SU-DHL-6 (cell line): ENCODE measurements at regions not wholly inside any gene's neighbourhood (a gene's known extent, or its start where the extent isn't known, plus 50 kb on each side); places are given as distances from the start of the nearest gene placed in this dataset.

ENCODE experiments used
- H2AFZ ChIP-seq: fragments of 200-600 bp; sonication (generic); 2 replicates; pipeline ENCODE4 v1.6.1; 2014; ENCODE audit warnings: low read depth, mild to moderate bottlenecking, moderate library complexity, mixed read lengths, antibody characterized with exemption, low read length; ENCODE audit not compliant: severe bottlenecking
- H3F3A ChIP-seq: fragments of 200-600 bp; shearing (Covaris generic); 2 replicates; pipeline ENCODE4 v1.6.0; 2016; ENCODE audit warnings: antibody characterized with exemption, mild to moderate bottlenecking; ENCODE audit not compliant: insufficient read depth
- H3K27ac ChIP-seq: fragments of 200-600 bp; sonication (generic); 2 replicates; pipeline ENCODE4 v1.5.1; 2016; ENCODE audit warnings: low read depth, mild to moderate bottlenecking, low read length, moderate library complexity, mixed read lengths
- H3K27me3 ChIP-seq: fragments of 200-600 bp; sonication (generic), shearing (Covaris generic); 2 replicates; pipeline ENCODE4 v1.6.0; 2014; ENCODE audit warnings: mild to moderate bottlenecking, low read length
- H3K36me3 ChIP-seq: fragments of 200-600 bp; sonication (generic); 2 replicates; pipeline ENCODE4 v1.6.1; 2014; ENCODE audit warnings: mild to moderate bottlenecking, low read length, mixed read lengths
- H3K4me2 ChIP-seq: fragments of 300-600, 200-600 bp; shearing (Covaris generic), sonication (generic); 2 replicates; pipeline ENCODE4 v1.6.0; 2014; ENCODE audit warnings: low read length, low read depth, mild to moderate bottlenecking; ENCODE audit not compliant: poor library complexity, severe bottlenecking
- H3K4me3 ChIP-seq: fragments of 200-600 bp; sonication (generic); 2 replicates; pipeline ENCODE4 v1.5.1; 2014; ENCODE audit warnings: antibody characterized with exemption, low read length, mild to moderate bottlenecking, mixed read lengths; ENCODE audit not compliant: insufficient read depth, poor library complexity, severe bottlenecking
- H3K79me2 ChIP-seq: fragments of 200-600 bp; sonication (generic); 2 replicates; pipeline ENCODE4 v1.6.1; 2014; ENCODE audit warnings: mild to moderate bottlenecking, low read length, moderate library complexity; ENCODE audit not compliant: insufficient read depth
- H3K9ac ChIP-seq: fragments of 200-600 bp; sonication (generic); 2 replicates; pipeline ENCODE4 v1.7.0; 2014; ENCODE audit warnings: mild to moderate bottlenecking, low read length
- H3K9me2 ChIP-seq: fragments of 200-600 bp; sonication (generic); replicated peaks from 2 replicates; pipeline ENCODE4 v1.6.1; 2014; ENCODE audit warnings: low read length; ENCODE audit not compliant: insufficient read depth
- H3K9me3 ChIP-seq: fragments of 200-600 bp; sonication (generic); 2 replicates; pipeline ENCODE4 v1.6.1; 2014; ENCODE audit warnings: low read length, mixed read lengths; ENCODE audit not compliant: insufficient read depth
- H4K20me1 ChIP-seq: fragments of 200-600 bp; sonication (generic); 2 replicates; pipeline ENCODE4 v1.6.1; 2014; ENCODE audit warnings: low read depth, mild to moderate bottlenecking, antibody characterized with exemption, low read length, moderate library complexity, mixed read lengths
- EZH2phosphoT487 ChIP-seq: fragments of 200-600 bp; sonication (generic), shearing (Covaris generic); conservative IDR thresholded peaks from 2 replicates; pipeline ENCODE4 v1.6.1; 2018; ENCODE audit warnings: mild to moderate bottlenecking, antibody characterized with exemption, low read length, moderate library complexity, mixed read lengths
- TF ChIP-seq, protein P1 (sequence below): fragments of 200-600 bp; sonication (generic); IDR thresholded peaks from one replicate; pipeline ENCODE4 v1.5.1; 2017; ENCODE audit warnings: antibody characterized with exemption, mild to moderate bottlenecking, low read length, moderate library complexity; ENCODE audit not compliant: insufficient read depth, poor library complexity, severe bottlenecking

- Histone ChIP-seq H3K9me3 (no peaks in the 10 kb centered on the region), H4K20me1 (no peaks in the 10 kb centered on the region), H3K9ac (no peak overlapping the region), H3K27me3 (no peaks in the 10 kb centered on the region), H2AFZ (no peak overlapping the region), H3K36me3 (no peaks in the 10 kb centered on the region), H3K79me2 (no peaks in the 10 kb centered on the region), H3F3A (no peaks in the 10 kb centered on the region), H3K4me2 (no peak overlapping the region), H3K4me3 (no peak overlapping the region), H3K9me2 (no peaks in the 10 kb centered on the region), H3K27ac (no peak overlapping the region)
- no peak for TF ChIP-seq EZH2phosphoT487
- TF ChIP-seq, protein P1, sequence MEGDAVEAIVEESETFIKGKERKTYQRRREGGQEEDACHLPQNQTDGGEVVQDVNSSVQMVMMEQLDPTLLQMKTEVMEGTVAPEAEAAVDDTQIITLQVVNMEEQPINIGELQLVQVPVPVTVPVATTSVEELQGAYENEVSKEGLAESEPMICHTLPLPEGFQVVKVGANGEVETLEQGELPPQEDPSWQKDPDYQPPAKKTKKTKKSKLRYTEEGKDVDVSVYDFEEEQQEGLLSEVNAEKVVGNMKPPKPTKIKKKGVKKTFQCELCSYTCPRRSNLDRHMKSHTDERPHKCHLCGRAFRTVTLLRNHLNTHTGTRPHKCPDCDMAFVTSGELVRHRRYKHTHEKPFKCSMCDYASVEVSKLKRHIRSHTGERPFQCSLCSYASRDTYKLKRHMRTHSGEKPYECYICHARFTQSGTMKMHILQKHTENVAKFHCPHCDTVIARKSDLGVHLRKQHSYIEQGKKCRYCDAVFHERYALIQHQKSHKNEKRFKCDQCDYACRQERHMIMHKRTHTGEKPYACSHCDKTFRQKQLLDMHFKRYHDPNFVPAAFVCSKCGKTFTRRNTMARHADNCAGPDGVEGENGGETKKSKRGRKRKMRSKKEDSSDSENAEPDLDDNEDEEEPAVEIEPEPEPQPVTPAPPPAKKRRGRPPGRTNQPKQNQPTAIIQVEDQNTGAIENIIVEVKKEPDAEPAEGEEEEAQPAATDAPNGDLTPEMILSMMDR: peak; percentile 62
These were observed 269.8 kb downstream of the S1PR1 start for GRCh38 chr1:101506541-101507164.

DNA sequence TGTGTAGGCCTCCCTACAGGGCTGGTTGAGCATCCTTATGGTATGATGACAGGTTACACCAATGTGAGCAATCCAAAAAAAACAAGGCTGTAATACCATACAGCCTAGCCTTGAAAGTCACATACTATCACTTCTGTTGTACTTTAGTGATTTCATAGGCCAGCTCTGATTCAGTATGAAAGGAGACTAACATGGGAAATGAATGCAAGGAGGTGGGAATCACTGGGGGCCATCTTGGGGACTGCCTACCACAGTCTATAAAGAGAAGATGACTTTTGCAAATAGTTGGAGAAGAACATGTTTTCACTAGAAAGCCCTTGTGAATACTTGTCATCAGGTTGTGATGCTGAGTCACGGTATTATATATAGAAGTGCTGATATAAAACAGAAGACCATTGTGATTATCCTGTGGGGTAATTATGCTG, 270.7 kb downstream of the S1PR1 start:
- Histone ChIP-seq H3F3A (no peaks in the 10 kb centered on the region), H3K9ac (no peak overlapping the region), H3K36me3 (no peaks in the 10 kb centered on the region), H3K4me2 (no peak overlapping the region), H2AFZ (no peak overlapping the region), H4K20me1 (no peaks in the 10 kb centered on the region), H3K4me3 (no peak overlapping the region), H3K9me3 (no peaks in the 10 kb centered on the region), H3K27ac (no peak overlapping the region), H3K27me3 (no peaks in the 10 kb centered on the region), H3K9me2 (no peaks in the 10 kb centered on the region), H3K79me2 (no peaks in the 10 kb centered on the region)
- TF ChIP-seq EZH2phosphoT487: no peak
- TF ChIP-seq, protein P1: no peak

- H3K27ac ChIP-seq: no peak overlapping the region
- no peaks in the 10 kb centered on the region for H3K79me2 ChIP-seq
- no peaks in the 10 kb centered on the region for H4K20me1 ChIP-seq
- no peak overlapping the region for H3K4me2 ChIP-seq
- no peak overlapping the region for H2AFZ ChIP-seq
- no peaks in the 10 kb centered on the region for H3K9me2 ChIP-seq
- no peak overlapping the region for H3K4me3 ChIP-seq
- no peaks in the 10 kb centered on the region for H3K27me3 ChIP-seq
- no peaks in the 10 kb centered on the region for H3K9me3 ChIP-seq
- no peaks in the 10 kb centered on the region for H3F3A ChIP-seq
- TF ChIP-seq, protein P1: no peak
- TF ChIP-seq EZH2phosphoT487: no peak
- no peak overlapping the region for H3K9ac ChIP-seq
- no peaks in the 10 kb centered on the region for H3K36me3 ChIP-seq
These were observed 272.1 kb downstream of the S1PR1 start for GRCh38 chr1:101508913-101509312.
